ENCODE measurements at regions not wholly inside any gene's neighbourhood (a gene's known extent, or its start where the extent isn't known, plus 50 kb on each side); places are given as distances from the start of the nearest gene placed in this dataset.
"Not testable (repeated sequence)": the region's sequence is repeated elsewhere in the genome, so short reads cannot be mapped to it uniquely, and the experiment has no call there.

GRCh38 chr3:31100519-31100918 lies 206.1 kb upstream of the GADL1 start:
- DNase-seq (ENCODE audit: low read depth): no peak

GRCh38 chr3:31101285-31101684 lies 206.8 kb upstream of the GADL1 start:
- DNase-seq (ENCODE audit: low read depth): not testable (repeated sequence)

- DNase-seq (ENCODE audit: low read depth): no peak
These were observed 207.9 kb upstream of the GADL1 start for GRCh38 chr3:31102196-31102879.

DNA sequence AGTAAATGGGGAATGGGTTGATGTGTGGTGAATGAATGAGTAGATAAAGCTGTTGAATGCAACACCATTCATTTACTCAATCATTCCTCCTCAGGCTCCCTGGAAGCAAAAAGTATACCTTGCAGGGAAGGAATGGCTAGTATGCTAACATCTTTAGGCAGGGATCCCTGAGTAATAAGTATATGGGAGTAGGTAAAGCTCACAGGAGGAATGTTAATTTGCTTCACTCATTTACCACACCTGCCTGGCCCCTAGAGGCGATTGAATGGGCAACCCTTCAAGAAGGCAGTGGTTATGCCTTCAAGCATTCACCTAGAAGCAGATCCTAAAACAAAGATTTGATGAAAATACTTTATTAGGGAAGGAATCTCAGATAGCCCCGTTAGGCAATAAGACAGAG lies 208.7 kb upstream of the GADL1 start:
- DNase-seq (ENCODE audit: low read depth): no peak

DNA sequence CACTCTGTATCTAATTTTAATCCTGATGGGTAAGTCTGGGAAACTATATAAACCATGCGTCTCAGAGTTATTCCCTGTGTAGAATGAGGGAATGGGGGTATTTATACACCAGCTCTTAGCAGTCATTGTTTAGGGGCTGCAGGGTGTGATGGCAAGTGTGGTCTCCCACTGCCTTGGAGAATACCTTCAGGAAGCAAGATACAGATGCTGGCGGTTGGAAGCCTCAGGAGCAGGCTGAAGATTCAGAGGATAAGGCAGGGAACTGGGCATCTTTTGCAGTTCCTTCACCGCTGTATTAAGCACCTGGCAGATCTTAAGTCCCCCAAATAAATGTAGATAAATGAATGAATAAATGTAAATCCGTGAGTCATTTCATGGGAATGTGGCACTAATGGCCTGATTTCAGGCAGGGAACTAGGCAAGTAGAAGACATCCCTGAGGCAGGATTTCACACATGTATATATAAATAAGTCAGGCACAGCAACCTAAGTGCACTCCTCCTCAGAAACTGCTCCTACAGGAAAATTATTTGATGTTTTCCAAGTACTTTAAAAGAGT lies 209.2 kb upstream of the GADL1 start:
- DNase-seq (ENCODE audit: low read depth): no peak

DNA sequence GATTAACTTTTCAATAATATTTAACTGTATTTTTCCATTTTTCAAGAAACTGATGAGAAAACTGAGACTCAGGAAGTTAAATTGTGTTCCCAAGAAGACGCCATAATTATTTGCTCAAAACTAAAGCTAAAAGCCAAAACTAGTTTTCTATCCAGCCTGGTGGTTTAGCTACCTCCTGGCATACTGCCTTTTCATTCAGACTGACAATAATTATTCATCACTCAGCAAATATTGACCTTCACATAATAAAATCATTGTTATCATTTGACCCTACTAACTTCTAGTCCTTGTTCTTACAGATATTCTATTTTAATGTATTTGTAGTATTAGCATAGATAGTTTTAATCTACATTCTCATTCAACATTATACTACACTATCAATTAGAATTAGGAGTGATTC lies 210.6 kb upstream of the GADL1 start:
- no peak for DNase-seq (ENCODE audit: low read depth)

GRCh38 chr3:31105438-31106077 lies 211.1 kb upstream of the GADL1 start:
- DNase-seq (ENCODE audit: low read depth): peak; percentile 96

DNA sequence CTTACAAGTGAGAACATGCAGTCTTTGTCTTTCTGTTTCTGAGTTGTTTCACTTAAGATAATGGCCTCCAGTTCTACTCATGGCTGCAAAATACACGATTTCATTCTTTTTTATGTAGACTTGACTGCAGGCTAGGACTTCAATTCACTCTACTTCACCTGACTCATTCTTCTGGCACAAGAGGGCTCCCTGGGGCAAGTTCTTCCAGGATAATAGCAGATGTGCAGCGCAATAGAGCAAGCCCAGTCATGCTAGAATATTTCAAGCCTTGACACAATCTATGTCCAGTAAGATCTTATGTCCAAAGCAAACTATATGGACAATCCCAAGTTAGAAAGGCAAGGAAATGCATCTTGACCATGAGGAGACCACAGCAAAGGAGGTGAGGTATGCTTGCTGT lies 211.7 kb upstream of the GADL1 start:
- peak; percentile 71 for DNase-seq (ENCODE audit: low read depth)

- peak; percentile 58 for DNase-seq (ENCODE audit: low read depth)
These were observed 212.5 kb upstream of the GADL1 start for GRCh38 chr3:31106912-31107311.

GRCh38 chr3:31114929-31115283 lies 220.4 kb upstream of the GADL1 start:
- peak; percentile 41 for DNase-seq (ENCODE audit: low read depth)

DNA sequence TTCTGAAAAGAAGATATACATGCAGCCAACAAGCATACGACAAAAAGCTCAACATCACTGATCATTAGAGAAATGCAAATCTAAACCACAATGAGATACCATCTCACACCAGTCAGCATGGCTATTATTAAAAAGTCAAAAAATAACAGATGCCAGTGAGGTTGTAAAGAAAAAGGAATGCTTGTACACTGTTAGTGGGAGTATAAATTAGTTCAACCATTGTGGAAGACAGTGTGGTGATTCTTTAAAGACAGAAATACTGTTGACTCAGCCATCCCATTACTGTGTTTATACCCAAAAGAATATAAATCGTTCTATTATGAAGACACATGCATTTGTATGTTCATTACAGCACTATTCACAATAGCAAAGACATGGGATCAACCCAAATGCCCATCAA lies 221.1 kb upstream of the GADL1 start:
- not testable (repeated sequence) for DNase-seq (ENCODE audit: low read depth)

DNA sequence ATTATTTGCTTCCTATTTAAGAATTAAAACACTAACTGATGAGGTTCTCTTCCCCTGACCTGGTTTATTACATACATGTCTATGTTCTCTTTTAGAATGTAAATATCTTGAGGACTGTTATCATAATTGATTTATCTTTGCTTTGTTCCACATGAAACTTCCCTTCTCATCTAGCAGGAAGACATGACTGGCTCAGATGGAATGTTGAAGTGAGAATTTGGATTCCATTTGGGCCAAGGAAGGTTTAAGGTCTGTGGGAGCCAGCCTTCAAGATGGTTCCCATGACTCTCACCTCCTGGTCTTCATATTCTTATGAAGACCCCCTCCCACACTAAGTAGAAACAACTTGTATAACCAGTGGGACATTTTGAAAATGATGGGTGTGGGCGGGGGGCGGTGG lies 222.2 kb upstream of the GADL1 start:
- peak; percentile 66 for DNase-seq (ENCODE audit: low read depth)

GRCh38 chr3:31117854-31118253 lies 223.4 kb upstream of the GADL1 start:
- DNase-seq (ENCODE audit: low read depth): no peak

- DNase-seq (ENCODE audit: low read depth): peak; percentile 84
These were observed 229.9 kb upstream of the GADL1 start for GRCh38 chr3:31124373-31124772.

GRCh38 chr3:31125413-31126020 lies 231.1 kb upstream of the GADL1 start:
- no peak for DNase-seq (ENCODE audit: low read depth)

DNA sequence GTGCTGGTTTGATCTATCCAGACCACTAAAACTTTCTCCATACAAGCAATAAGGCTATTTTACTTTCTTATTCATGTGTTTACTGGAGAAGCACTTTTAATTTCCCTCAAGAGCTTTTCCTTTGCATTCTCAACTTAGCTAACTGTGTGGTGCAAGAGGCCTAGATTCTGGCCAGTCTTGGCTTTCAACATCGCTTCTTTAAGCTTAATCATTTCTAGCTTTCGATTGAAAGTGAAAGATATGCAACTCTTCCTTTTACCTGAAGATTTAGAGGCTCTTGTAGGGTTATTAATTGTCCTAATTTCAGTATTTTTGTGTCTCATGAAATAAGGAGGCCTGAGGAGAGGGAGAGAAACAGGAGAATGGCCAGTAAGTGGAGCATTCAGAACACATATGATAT lies 234.8 kb upstream of the GADL1 start:
- DNase-seq (ENCODE audit: low read depth): peak; percentile 10

- DNase-seq (ENCODE audit: low read depth): peak; percentile 40
These were observed 237.8 kb upstream of the GADL1 start for GRCh38 chr3:31132132-31132769.

- DNase-seq (ENCODE audit: low read depth): no peak
These were observed 239.1 kb upstream of the GADL1 start for GRCh38 chr3:31133541-31133940.

- no peak for DNase-seq (ENCODE audit: low read depth)
These were observed 241.1 kb upstream of the GADL1 start for GRCh38 chr3:31135546-31135945.

- no peak for DNase-seq (ENCODE audit: low read depth)
These were observed 243.4 kb upstream of the GADL1 start for GRCh38 chr3:31137718-31138465.

DNA sequence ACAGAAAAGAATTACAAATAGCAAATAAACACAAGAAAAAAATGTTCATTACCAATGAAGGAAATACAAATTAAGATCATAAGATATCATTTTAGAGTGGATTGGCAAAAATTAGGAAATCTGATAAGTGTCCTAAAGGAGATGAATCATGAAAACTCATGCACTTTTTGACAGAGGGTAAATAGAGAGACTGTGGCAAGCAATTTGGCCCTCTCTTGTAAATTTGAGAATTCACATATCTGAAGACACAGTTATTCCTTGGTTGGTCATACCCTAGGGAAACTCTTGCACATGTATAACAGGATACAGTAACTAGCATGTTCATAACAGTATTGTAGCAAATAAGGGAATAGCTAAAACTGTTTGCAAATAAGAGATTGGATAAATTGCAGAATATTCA lies 246.0 kb upstream of the GADL1 start:
- no peak for DNase-seq (ENCODE audit: low read depth)

DNA sequence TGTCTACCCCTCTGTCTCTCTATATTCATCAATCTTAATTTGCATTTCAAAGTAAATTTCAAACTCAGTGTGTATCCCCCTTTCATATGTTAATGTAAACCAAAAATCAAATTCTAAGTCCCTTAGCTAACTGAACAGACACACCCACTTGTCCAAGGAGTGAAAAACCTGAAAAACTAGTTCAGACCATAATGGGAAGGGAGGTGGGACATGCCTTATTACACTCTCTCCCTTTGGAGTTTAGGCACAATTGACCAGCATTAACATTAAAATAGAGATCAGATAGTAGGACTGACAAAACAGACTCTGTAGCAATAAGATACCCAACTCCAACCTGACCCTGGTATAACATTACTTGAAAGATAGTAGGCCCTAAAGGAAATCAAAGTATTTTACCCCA lies 247.7 kb upstream of the GADL1 start:
- DNase-seq (ENCODE audit: low read depth): no peak

Data from amniotic epithelial cell (primary cell).